Breast epithelium (tissue), 4 donors: ENCODE measurements at regions not wholly inside any gene's neighbourhood (a gene's known extent, or its start where the extent isn't known, plus 50 kb on each side); places are given as distances from the start of the nearest gene placed in this dataset.

ENCODE experiments used
- DNase-seq, 2 donors: peaks; one replicate each; pipeline ENCODE4 v3.0.0-alpha.2; 2019; ENCODE audit warnings: low spot score in 2 of 2
- H3K27ac ChIP-seq, 2 donors: fragments of 200-600 bp; sonication (generic) in 1 of 2; one replicate each; pipeline ENCODE4 v1.5.1; 2016 to 2019; ENCODE audit warnings: mild to moderate bottlenecking in 1 of 2
- H3K27me3 ChIP-seq, 2 donors: fragments of 200-600 bp; sonication (generic) in 1 of 2; one replicate each; pipeline versions ENCODE4 v1.5.1 to v1.6.0; 2017 to 2019; ENCODE audit warnings: control low read depth in 1 of 2, mild to moderate bottlenecking in 1 of 2
- H3K36me3 ChIP-seq: fragments of 200-600 bp; one replicate; pipeline ENCODE4 v1.5.1; 2019
- H3K4me1 ChIP-seq, 2 donors: fragments of 200-600 bp; sonication (generic); one replicate each; pipeline ENCODE4 v1.5.1; 2016 to 2019; ENCODE audit warnings: control low read depth in 1 of 2
- H3K4me3 ChIP-seq, 3 donors: fragments of 200-600 bp; sonication (generic); 1 replicate in 2 of 3; 2 replicates in 1 of 3; pipeline ENCODE4 v1.5.1; 2016 to 2019; ENCODE audit warnings: mild to moderate bottlenecking in 3 of 3, moderate library complexity in 2 of 3
- H3K9me3 ChIP-seq, 2 donors: fragments of 200-600 bp; sonication (generic) in 1 of 2; one replicate each; pipeline ENCODE4 v1.5.1; 2016 to 2019; ENCODE audit warnings: control low read depth in 1 of 2
- POLR2A ChIP-seq: fragments of 450-650 bp; IDR thresholded peaks from one replicate; pipeline ENCODE4 v1.6.1; 2016; ENCODE audit warnings: antibody characterized with exemption, mild to moderate bottlenecking, moderate library complexity
- POLR2AphosphoS5 ChIP-seq, 3 donors: sonication (generic); formaldehyde crosslinking; IDR thresholded peaks; one replicate each; pipeline ENCODE4 v1.6.1; 2017; ENCODE audit warnings: antibody characterized with exemption in 3 of 3
- intact Hi-C: fragments of 100-400 bp; cut with DNase I; formaldehyde crosslinking; loops from one replicate; pipeline ENCODE4 v1.15.1; 2023; ENCODE audit warnings: low total_unique reads
- TF ChIP-seq, protein P1 (sequence below), 3 donors: fragments of 450-650 bp; IDR thresholded peaks; one replicate each; pipeline ENCODE4 v1.5.1; 2016 to 2017; ENCODE audit warnings: antibody characterized with exemption in 3 of 3, mild to moderate bottlenecking in 3 of 3, moderate library complexity in 3 of 3

DNA sequence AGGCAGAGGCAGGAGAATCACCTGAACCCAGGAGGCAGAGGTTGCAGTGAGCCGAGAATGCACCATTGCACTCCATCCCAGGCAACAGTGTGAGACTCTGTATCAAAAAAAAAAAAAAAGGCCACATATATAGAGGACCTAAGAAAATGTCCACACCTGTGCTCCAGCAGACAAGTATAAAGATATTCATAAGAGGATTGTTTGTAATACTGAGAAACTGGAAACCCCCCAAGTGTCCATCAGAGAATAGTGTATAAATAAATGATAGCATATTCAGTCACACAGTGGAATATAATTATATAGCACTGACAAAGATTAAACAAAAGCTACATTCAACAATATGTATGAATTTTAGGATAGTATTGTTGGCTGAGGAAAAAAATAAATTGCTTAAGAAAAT, 1050.6 kb downstream of the GRM8 start:
- Histone ChIP-seq H3K27me3 (no peaks in the 10 kb centered on the region), H3K36me3 (no peaks in the 10 kb centered on the region), H3K4me1 (no peaks in the 10 kb centered on the region), H3K27ac (no peak overlapping the region), H3K9me3 (no peaks in the 10 kb centered on the region), H3K4me3 (no peak overlapping the region)
- TF ChIP-seq, protein P1, sequence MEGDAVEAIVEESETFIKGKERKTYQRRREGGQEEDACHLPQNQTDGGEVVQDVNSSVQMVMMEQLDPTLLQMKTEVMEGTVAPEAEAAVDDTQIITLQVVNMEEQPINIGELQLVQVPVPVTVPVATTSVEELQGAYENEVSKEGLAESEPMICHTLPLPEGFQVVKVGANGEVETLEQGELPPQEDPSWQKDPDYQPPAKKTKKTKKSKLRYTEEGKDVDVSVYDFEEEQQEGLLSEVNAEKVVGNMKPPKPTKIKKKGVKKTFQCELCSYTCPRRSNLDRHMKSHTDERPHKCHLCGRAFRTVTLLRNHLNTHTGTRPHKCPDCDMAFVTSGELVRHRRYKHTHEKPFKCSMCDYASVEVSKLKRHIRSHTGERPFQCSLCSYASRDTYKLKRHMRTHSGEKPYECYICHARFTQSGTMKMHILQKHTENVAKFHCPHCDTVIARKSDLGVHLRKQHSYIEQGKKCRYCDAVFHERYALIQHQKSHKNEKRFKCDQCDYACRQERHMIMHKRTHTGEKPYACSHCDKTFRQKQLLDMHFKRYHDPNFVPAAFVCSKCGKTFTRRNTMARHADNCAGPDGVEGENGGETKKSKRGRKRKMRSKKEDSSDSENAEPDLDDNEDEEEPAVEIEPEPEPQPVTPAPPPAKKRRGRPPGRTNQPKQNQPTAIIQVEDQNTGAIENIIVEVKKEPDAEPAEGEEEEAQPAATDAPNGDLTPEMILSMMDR (IDR thresholded peaks at IDR 0.05): no peak
- no peak for TF ChIP-seq POLR2AphosphoS5 (IDR thresholded peaks at IDR 0.05)
- no peak for TF ChIP-seq POLR2A
- intact Hi-C loops: no loop called here
- no peak for DNase-seq

DNA sequence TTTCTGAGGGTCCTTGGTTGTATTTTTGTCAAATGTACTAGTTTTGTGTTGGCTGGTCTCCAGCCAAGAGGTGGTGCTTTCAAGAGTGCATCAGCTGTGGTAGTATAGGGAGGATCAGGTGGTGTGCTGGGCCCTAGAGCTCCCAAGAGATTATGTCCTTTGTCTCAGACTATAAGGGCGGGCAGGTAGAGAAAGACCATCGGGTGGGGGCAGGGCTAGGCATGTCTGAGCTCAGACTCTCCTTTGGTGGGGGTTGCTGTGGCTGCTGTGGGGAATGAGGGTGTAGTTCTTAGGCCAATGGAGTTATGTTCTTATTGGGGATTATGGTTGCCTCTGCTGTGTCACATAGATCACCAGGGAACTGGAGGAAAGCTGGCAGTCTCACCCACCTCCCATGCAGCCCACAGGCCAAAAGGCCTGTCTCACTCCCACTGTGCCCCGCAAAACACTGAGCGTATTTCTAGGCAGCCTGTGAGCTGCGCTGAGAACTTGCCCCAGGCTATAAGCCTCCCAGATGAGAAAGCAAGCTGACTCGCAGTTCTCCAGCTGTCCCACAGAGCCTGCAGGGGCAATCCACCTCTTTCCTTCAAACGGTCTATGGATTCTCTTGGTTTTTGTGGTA, 1066.7 kb downstream of the GRM8 start:
- DNase-seq: no peak
- TF ChIP-seq, protein P1 (IDR thresholded peaks at IDR 0.05): no peak
- TF ChIP-seq POLR2A: no peak
- no peaks in the 10 kb centered on the region for H3K27me3 ChIP-seq
- H3K4me1 ChIP-seq: no peaks in the 10 kb centered on the region
- no peak overlapping the region for H3K4me3 ChIP-seq
- H3K27ac ChIP-seq: no peak overlapping the region
- H3K36me3 ChIP-seq: no peaks in the 10 kb centered on the region
- H3K9me3 ChIP-seq: peaks cover 0 to 6% of the 10 kb centered on the region in 2 donors
- intact Hi-C loops: no loop called here

DNA sequence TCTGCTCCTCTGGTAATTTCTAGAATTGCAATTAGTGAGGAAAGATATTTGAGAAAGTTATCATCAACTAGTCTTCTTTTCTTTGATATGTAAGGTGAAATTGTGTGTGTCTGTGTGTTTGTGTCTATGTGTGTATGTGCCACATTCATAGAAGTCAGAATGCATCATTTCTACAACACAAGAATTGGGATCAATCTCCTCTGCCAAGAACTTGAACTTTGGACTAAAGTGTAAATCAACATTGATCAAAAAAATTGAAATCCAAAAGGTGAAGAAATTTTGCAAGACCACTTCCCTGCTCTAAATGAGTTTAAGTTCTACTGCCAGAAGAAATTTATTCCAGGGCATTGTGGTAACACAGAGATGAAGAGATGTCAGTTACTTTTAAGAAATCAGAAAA, 1072.8 kb downstream of the GRM8 start:
- Histone ChIP-seq H3K4me1 (no peaks in the 10 kb centered on the region), H3K9me3 (peaks cover 0 to 9% of the 10 kb centered on the region in 2 donors), H3K27ac (no peak overlapping the region), H3K27me3 (no peaks in the 10 kb centered on the region), H3K36me3 (no peaks in the 10 kb centered on the region), H3K4me3 (no peak overlapping the region)
- intact Hi-C loops: no loop called here
- DNase-seq: no peak
- TF ChIP-seq POLR2A (no peak), POLR2AphosphoS5 (IDR thresholded peaks at IDR 0.05) (no peak)
- TF ChIP-seq, protein P1 (IDR thresholded peaks at IDR 0.05): no peak

DNA sequence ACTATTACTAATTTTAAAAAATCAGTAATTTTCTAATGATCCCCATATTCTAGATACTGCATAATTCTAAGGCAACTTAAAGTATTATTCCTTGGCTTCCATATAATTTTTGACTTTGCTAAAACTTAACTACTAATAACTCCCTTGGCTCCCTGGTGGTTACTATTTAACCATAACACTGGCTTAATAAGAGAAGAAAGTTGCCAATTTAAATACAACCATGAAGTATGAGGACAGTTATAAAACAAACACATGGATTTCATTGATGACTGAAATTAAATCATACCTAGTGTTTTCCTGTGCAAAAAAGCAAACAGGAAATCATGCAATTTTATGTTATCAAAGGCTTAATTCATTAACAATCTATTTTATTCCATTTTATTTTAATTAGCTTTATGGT, 1073.9 kb downstream of the GRM8 start:
- H3K4me1 ChIP-seq: no peaks in the 10 kb centered on the region
- H3K36me3 ChIP-seq: no peaks in the 10 kb centered on the region
- peaks cover 0 to 9% of the 10 kb centered on the region in 2 donors for H3K9me3 ChIP-seq
- H3K27ac ChIP-seq: no peak overlapping the region
- intact Hi-C loops: no loop called here
- H3K27me3 ChIP-seq: no peaks in the 10 kb centered on the region
- H3K4me3 ChIP-seq: no peak overlapping the region
- no peak for DNase-seq
- no peak for TF ChIP-seq POLR2AphosphoS5 (IDR thresholded peaks at IDR 0.05)
- TF ChIP-seq, protein P1 (IDR thresholded peaks at IDR 0.05): no peak
- TF ChIP-seq POLR2A: no peak

DNA sequence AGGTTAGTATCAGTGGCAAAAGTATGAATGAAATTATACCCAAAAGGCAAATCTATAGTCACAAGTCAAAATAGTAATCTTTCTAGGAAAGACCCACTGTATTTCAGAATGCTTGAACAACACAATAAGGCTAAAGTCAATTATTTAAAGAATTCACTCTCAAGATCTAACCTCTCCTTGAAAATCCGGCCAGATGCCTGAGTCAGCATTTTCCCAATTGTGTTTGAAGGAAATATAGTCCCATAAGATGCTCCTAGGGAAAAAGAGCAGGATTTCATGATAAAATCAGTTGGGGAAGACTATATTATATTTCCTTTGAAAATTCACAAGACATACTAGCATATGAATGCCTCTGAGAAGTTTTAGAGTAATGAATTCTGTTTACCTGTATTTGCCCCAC, 1075.0 kb downstream of the GRM8 start:
- Histone ChIP-seq H3K27ac (no peak overlapping the region), H3K4me1 (no peaks in the 10 kb centered on the region), H3K9me3 (peaks cover 0 to 9% of the 10 kb centered on the region in 2 donors), H3K4me3 (no peak overlapping the region), H3K36me3 (no peaks in the 10 kb centered on the region), H3K27me3 (no peaks in the 10 kb centered on the region)
- TF ChIP-seq, protein P1 (IDR thresholded peaks at IDR 0.05): no peak
- no peak for TF ChIP-seq POLR2A
- no peak for DNase-seq
- intact Hi-C loops: no loop called here
